GM18519 (cell line): ENCODE measurements at regions not wholly inside any gene's neighbourhood (a gene's known extent, or its start where the extent isn't known, plus 50 kb on each side); places are given as distances from the start of the nearest gene placed in this dataset.
"Not testable (repeated sequence)": the region's sequence is repeated elsewhere in the genome, so short reads cannot be mapped to it uniquely, and the experiment has no call there.

Experiments
- ATAC-seq: cut with Tn5 transposase; IDR thresholded peaks from one replicate; pipeline ENCODE4 v1.9.1; 2021; ENCODE audit warnings: mild to moderate bottlenecking, moderate library complexity; ENCODE audit not compliant: unreplicated experiment, low FRiP score

GRCh38 chr6:79396625-79397024, 140.6 kb downstream of the LCA5 start:
- ATAC-seq: no peak

- no peak for ATAC-seq
Observed at GRCh38 chr6:79394690-79395089, 142.5 kb downstream of the LCA5 start.

GRCh38 chr6:79392094-79392493, 145.1 kb downstream of the LCA5 start:
- ATAC-seq: no peak

- no peak for ATAC-seq
Observed at GRCh38 chr6:79391480-79391879, 145.8 kb downstream of the LCA5 start.

GRCh38 chr6:79385893-79386292, 151.3 kb downstream of the LCA5 start:
- no peak for ATAC-seq

GRCh38 chr6:79385333-79385732, 150.9 kb upstream of the HMGN3 start:
- no peak for ATAC-seq

- ATAC-seq: no peak
Observed at GRCh38 chr6:79384845-79385244, 150.4 kb upstream of the HMGN3 start.

- no peak for ATAC-seq
Observed at GRCh38 chr6:79378957-79379356, 144.5 kb upstream of the HMGN3 start.

- peak; percentile 51 for ATAC-seq
Observed at GRCh38 chr6:79377888-79378348, 143.4 kb upstream of the HMGN3 start.

GRCh38 chr6:79377047-79377446, 142.6 kb upstream of the HMGN3 start:
- no peak for ATAC-seq

GRCh38 chr6:79375635-79376337, 141.3 kb upstream of the HMGN3 start:
- ATAC-seq: no peak

- no peak for ATAC-seq
Observed at GRCh38 chr6:79374308-79374707, 139.8 kb upstream of the HMGN3 start.

- ATAC-seq: no peak
Observed at GRCh38 chr6:79373880-79374279, 139.4 kb upstream of the HMGN3 start.

- no peak for ATAC-seq
Observed at GRCh38 chr6:79373246-79373645, 138.8 kb upstream of the HMGN3 start.

- ATAC-seq: no peak
Observed at GRCh38 chr6:79372757-79373156, 138.3 kb upstream of the HMGN3 start.

- no peak for ATAC-seq
Observed at GRCh38 chr6:79369026-79369425, 134.5 kb upstream of the HMGN3 start.

GRCh38 chr6:79363441-79363840, 129.0 kb upstream of the HMGN3 start:
- ATAC-seq: not testable (repeated sequence)

GRCh38 chr6:79361074-79361473, 126.6 kb upstream of the HMGN3 start:
- ATAC-seq: not testable (repeated sequence)

- no peak for ATAC-seq
Observed at GRCh38 chr6:79353226-79353625, 118.7 kb upstream of the HMGN3 start.

- no peak for ATAC-seq
Observed at GRCh38 chr6:79338493-79338892, 104.0 kb upstream of the HMGN3 start.

GRCh38 chr6:79335133-79335674, 100.7 kb upstream of the HMGN3 start:
- ATAC-seq: peak; percentile 84

- no peak for ATAC-seq
Observed at GRCh38 chr6:79334674-79335073, 100.2 kb upstream of the HMGN3 start.
